Endothelial cell of umbilical vein (primary cell): ENCODE measurements at regions not wholly inside any gene's neighbourhood (a gene's known extent, or its start where the extent isn't known, plus 50 kb on each side); places are given as distances from the start of the nearest gene placed in this dataset.

Experiments used
- BruUV-seq: library from RNA; stranded (reverse); fragments of 400-500 nt; replicated peaks from 2 replicates; lab custom pipeline; 2021; lab: Mats Ljungman, UMichigan
- CTCF ChIA-PET: fragments of 300-600, 350-600 bp; sonication (Branson Sonifier 250); formaldehyde crosslinking; loops from one replicate; lab custom pipeline; 2021; ENCODE audit warnings: antibody characterized with exemption, inconsistent platforms; lab: Charles Lee
- POLR2A ChIA-PET: fragments of 300-600, 350-600 bp; sonication (Branson Sonifier 250); formaldehyde crosslinking; loops from one replicate; lab custom pipeline; 2021; ENCODE audit warnings: antibody characterized with exemption, inconsistent platforms; lab: Charles Lee
- DNase-seq: peaks from one replicate; pipeline ENCODE4 v3.0.0-alpha.2; 2011; ENCODE audit warnings: low read depth, low spot score
- FAIRE-seq: peaks from 2 replicates; lab custom pipeline; 2011; peaks lifted over from hg19 to GRCh38; lab: Jason Lieb, UNC
- H2AFZ ChIP-seq: 2 replicates; pipeline ENCODE4 v1.6.0; 2012; ENCODE audit warnings: low read depth, low read length, control low read depth, inconsistent platforms
- H3K27ac ChIP-seq: 2 replicates; pipeline ENCODE4 v1.5.1; 2011; ENCODE audit warnings: low read depth, mild to moderate bottlenecking, control low read depth, low read length, moderate library complexity; ENCODE audit not compliant: insufficient read depth
- H3K27me3 ChIP-seq, 2 experiments: 2 replicates each; pipeline versions ENCODE4 v1.6.0 to v1.6.1; 2011; ENCODE audit warnings: low read length in 2 of 2, mixed read lengths in 1 of 2; ENCODE audit not compliant: control insufficient read depth in 2 of 2, insufficient read depth in 2 of 2
- H3K36me3 ChIP-seq, 2 experiments: 2 replicates in 1 of 2; 3 replicates in 1 of 2; pipeline ENCODE4 v1.5.1; 2011; ENCODE audit warnings: low read length in 2 of 2, mild to moderate bottlenecking in 1 of 2, moderate library complexity in 1 of 2; ENCODE audit not compliant: control insufficient read depth in 2 of 2, insufficient read depth in 2 of 2; ENCODE audit errors: extremely low read depth in 1 of 2
- H3K4me1 ChIP-seq: 3 replicates; pipeline ENCODE4 v1.5.1; 2011; ENCODE audit warnings: mild to moderate bottlenecking, low read length; ENCODE audit not compliant: control insufficient read depth, insufficient read depth; ENCODE audit errors: extremely low read depth
- H3K4me2 ChIP-seq: 2 replicates; pipeline ENCODE4 v1.6.1; 2011; ENCODE audit warnings: low read length, control low read depth, mixed read lengths; ENCODE audit not compliant: insufficient read depth
- H3K4me3 ChIP-seq, 3 experiments: fragments of 200-600 bp in 1 of 3; sonication (generic), shearing (Covaris generic) in 1 of 3; replicated peaks in 1 of 3; 2 replicates each; pipeline ENCODE4 v1.5.1; 2011 to 2016; ENCODE audit warnings: control low read depth in 3 of 3, low read length in 3 of 3, mild to moderate bottlenecking in 2 of 3, inconsistent platforms in 1 of 3, low read depth in 1 of 3, moderate library complexity in 1 of 3; ENCODE audit not compliant: insufficient read depth in 1 of 3
- H3K79me2 ChIP-seq: 2 replicates; pipeline ENCODE4 v1.6.0; 2012; ENCODE audit warnings: low read length, inconsistent platforms; ENCODE audit not compliant: control insufficient read depth, insufficient read depth
- H3K9ac ChIP-seq: replicated peaks from 2 replicates; pipeline ENCODE3; 2011; ENCODE audit warnings: low read length, control low read depth; ENCODE audit not compliant: insufficient read depth; ENCODE audit errors: extremely low read depth
- H3K9me1 ChIP-seq: replicated peaks from 3 replicates; pipeline ENCODE4 v1.6.0; 2011; ENCODE audit warnings: mild to moderate bottlenecking, low read length; ENCODE audit not compliant: control insufficient read depth, insufficient read depth; ENCODE audit errors: extremely low read depth
- H3K9me3 ChIP-seq: replicated peaks from 2 replicates; pipeline ENCODE4 v1.5.1; 2012; ENCODE audit warnings: low read length, inconsistent platforms; ENCODE audit not compliant: control insufficient read depth, insufficient read depth
- H4K20me1 ChIP-seq: replicated peaks from 2 replicates; pipeline ENCODE3; 2011; ENCODE audit warnings: mild to moderate bottlenecking, low read length; ENCODE audit not compliant: control insufficient read depth, insufficient read depth; ENCODE audit errors: extremely low read depth
- EZH2 ChIP-seq: IDR thresholded peaks from 2 replicates; pipeline ENCODE4 v1.6.1; 2012; ENCODE audit warnings: borderline replicate concordance, low read depth, mild to moderate bottlenecking, moderate library complexity, low read length, inconsistent platforms; ENCODE audit not compliant: severe bottlenecking
- FOS ChIP-seq: IDR thresholded peaks from 2 replicates; pipeline ENCODE4 v1.6.1; 2011; ENCODE audit warnings: mild to moderate bottlenecking, low read length, moderate library complexity, borderline replicate concordance; ENCODE audit not compliant: insufficient read depth
- GATA2 ChIP-seq: IDR thresholded peaks from 2 replicates; pipeline ENCODE4 v1.7.0; 2011; ENCODE audit warnings: low read depth, mild to moderate bottlenecking, moderate library complexity, mixed read lengths, low read length; ENCODE audit not compliant: insufficient read length, insufficient read depth
- JUN ChIP-seq: IDR thresholded peaks from 2 replicates; pipeline ENCODE4 v1.6.1; 2011; ENCODE audit warnings: borderline replicate concordance, low read depth; ENCODE audit not compliant: insufficient read length, insufficient read depth
- MYC ChIP-seq: IDR thresholded peaks from one replicate; pipeline ENCODE4 v1.6.1; 2011; ENCODE audit warnings: mild to moderate bottlenecking, low read depth, low read length
- POLR2A ChIP-seq: IDR thresholded peaks from 2 replicates; pipeline ENCODE4 v1.6.1; 2012; ENCODE audit warnings: low read depth, mild to moderate bottlenecking, control low read depth, low read length
- POLR2AphosphoS5 ChIP-seq: IDR thresholded peaks from 2 replicates; pipeline ENCODE4 v1.6.1; 2012; ENCODE audit warnings: low read depth, mild to moderate bottlenecking, control low read depth, low read length, moderate library complexity; ENCODE audit not compliant: insufficient read depth
- dilution Hi-C: fragments of 300-500 bp; cut with MboI; formaldehyde crosslinking; loops from one replicate; pipeline ENCODE4 v1.15.0; 2019; ENCODE audit warnings: low sequenced_read_pairs; ENCODE audit not compliant: extremely low pct_ligation_motif_present
- intact Hi-C: fragments of 100-400 bp; cut with micrococcal nuclease; formaldehyde crosslinking; loops from one replicate; pipeline ENCODE4 v1.10.0; 2022
- TF ChIP-seq, protein P1 (sequence below): IDR thresholded peaks from 2 replicates; pipeline ENCODE4 v1.6.1; 2011; ENCODE audit not compliant: insufficient read depth, insufficient read length
- TF ChIP-seq, protein P2 (sequence below), 2 donors: IDR thresholded peaks; 1 replicate in 1 of 2; 2 replicates in 1 of 2; pipeline ENCODE4 v1.5.1; 2011; ENCODE audit warnings: low read length in 2 of 2, mild to moderate bottlenecking in 2 of 2, moderate library complexity in 2 of 2, control low read depth in 1 of 2, inconsistent platforms in 1 of 2, low read depth in 1 of 2; ENCODE audit not compliant: insufficient read depth in 1 of 2; ENCODE audit errors: extremely low read depth in 1 of 2

DNA sequence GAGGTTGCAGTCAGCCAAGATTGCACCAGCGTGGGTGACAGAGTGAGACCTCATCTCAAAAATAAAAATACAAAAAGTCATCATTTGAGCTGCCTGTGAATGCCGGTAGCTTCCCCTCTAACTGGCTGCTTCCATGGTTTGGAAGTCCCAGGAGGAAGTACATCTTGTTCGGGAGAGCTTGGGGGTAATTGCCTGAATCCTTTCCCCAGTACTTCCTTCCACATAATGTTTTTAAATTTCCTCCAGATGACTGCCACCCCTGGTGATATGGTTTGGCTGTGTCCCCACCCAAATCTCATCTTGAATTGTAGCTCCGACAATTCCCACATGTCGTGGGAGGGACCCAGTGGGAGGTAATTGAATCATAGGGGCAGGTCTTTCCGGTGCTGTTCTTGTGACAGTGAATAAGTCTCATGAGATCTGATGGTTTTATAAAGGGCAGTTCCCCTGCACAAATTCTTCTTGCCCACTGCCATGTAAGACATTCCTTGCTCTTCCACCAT is 87.2 kb downstream of the SPRING1 start:
- H3K9me3 ChIP-seq: no peaks in the 10 kb centered on the region
- no peaks in the 10 kb centered on the region for H3K36me3 ChIP-seq
- H3K4me2 ChIP-seq: no peak overlapping the region
- no peaks in the 10 kb centered on the region for H3K79me2 ChIP-seq
- no peaks in the 10 kb centered on the region for H3K9me1 ChIP-seq
- H3K9ac ChIP-seq: no peak overlapping the region
- ChIA-PET POLR2A (no interaction called here), CTCF (no interaction called here)
- intact Hi-C loops (no loop called here), dilution Hi-C loops (no loop called here)
- H3K4me3 ChIP-seq: no peak overlapping the region
- no peak overlapping the region for H3K27ac ChIP-seq
- H4K20me1 ChIP-seq: no peaks in the 10 kb centered on the region
- FAIRE-seq (no peak), DNase-seq (no peak)
- TF ChIP-seq JUN: no peak
- TF ChIP-seq POLR2AphosphoS5: no peak
- TF ChIP-seq, protein P1, sequence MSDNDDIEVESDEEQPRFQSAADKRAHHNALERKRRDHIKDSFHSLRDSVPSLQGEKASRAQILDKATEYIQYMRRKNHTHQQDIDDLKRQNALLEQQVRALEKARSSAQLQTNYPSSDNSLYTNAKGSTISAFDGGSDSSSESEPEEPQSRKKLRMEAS: no peak
- no peak for TF ChIP-seq POLR2A
- TF ChIP-seq FOS: no peak
- no peak for TF ChIP-seq GATA2
- no peak for TF ChIP-seq MYC
- peaks cover 0 to 8% of the 10 kb centered on the region in 2 experiments for H3K27me3 ChIP-seq
- no peaks in the 10 kb centered on the region for H3K4me1 ChIP-seq
- BruUV-seq: no TSS peak
- no peak overlapping the region for H2AFZ ChIP-seq

DNA sequence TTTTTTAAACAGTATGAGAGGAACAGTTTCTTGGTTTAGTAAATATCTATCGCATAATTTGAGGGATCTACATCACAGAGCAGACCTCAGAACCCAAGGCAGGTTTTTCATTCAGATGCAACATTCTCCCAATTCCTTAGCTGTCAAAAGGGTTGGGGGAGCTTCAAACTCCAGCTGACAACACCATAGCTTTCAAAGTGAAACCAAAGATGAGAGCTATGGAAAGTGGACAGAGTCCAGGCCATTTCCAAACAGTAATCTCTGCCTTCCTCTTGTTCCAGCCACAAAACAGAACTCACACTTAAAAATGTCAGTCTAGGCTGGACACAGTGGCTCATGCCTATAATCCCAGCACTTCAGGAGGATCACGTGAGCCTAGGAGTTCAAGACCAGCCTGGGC is 87.8 kb downstream of the SPRING1 start:
- Histone ChIP-seq H4K20me1 (no peaks in the 10 kb centered on the region), H3K4me3 (no peak overlapping the region), H3K79me2 (no peaks in the 10 kb centered on the region), H3K27ac (no peak overlapping the region), H3K4me2 (no peak overlapping the region), H3K36me3 (no peaks in the 10 kb centered on the region), H3K9me3 (no peaks in the 10 kb centered on the region), H3K4me1 (no peaks in the 10 kb centered on the region), H3K9me1 (no peaks in the 10 kb centered on the region), H3K9ac (no peak overlapping the region), H2AFZ (no peak overlapping the region), H3K27me3 (peaks cover 0 to 8% of the 10 kb centered on the region in 2 experiments)
- DNase-seq (no peak), FAIRE-seq (no peak)
- ChIA-PET POLR2A (no interaction called here), CTCF (no interaction called here)
- no TSS peak for BruUV-seq
- intact Hi-C loops (no loop called here), dilution Hi-C loops (no loop called here)
- no peak for TF ChIP-seq FOS
- TF ChIP-seq POLR2A: no peak
- TF ChIP-seq, protein P1: no peak
- TF ChIP-seq JUN: no peak
- no peak for TF ChIP-seq GATA2
- no peak for TF ChIP-seq EZH2
- TF ChIP-seq POLR2AphosphoS5: no peak
- TF ChIP-seq, protein P2, sequence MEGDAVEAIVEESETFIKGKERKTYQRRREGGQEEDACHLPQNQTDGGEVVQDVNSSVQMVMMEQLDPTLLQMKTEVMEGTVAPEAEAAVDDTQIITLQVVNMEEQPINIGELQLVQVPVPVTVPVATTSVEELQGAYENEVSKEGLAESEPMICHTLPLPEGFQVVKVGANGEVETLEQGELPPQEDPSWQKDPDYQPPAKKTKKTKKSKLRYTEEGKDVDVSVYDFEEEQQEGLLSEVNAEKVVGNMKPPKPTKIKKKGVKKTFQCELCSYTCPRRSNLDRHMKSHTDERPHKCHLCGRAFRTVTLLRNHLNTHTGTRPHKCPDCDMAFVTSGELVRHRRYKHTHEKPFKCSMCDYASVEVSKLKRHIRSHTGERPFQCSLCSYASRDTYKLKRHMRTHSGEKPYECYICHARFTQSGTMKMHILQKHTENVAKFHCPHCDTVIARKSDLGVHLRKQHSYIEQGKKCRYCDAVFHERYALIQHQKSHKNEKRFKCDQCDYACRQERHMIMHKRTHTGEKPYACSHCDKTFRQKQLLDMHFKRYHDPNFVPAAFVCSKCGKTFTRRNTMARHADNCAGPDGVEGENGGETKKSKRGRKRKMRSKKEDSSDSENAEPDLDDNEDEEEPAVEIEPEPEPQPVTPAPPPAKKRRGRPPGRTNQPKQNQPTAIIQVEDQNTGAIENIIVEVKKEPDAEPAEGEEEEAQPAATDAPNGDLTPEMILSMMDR (IDR thresholded peaks at IDR 0.05; ENCODE audit: extremely low read depth in 1 of 2, insufficient read depth in 1 of 2, low read depth in 1 of 2, low read length in 2 of 2): no peak
